OCI-LY3 (cell line): ENCODE measurements at regions not wholly inside any gene's neighbourhood (a gene's known extent, or its start where the extent isn't known, plus 50 kb on each side); places are given as distances from the start of the nearest gene placed in this dataset.

Source experiments
- CTCF ChIP-seq: fragments of 200-600, 300-600 bp; sonication (generic); IDR thresholded peaks from 2 replicates; pipeline ENCODE4 v1.5.1; 2014; ENCODE audit warnings: antibody characterized with exemption, low read length, low read depth
- EZH2phosphoT487 ChIP-seq: fragments of 200-600 bp; shearing (Covaris generic); IDR thresholded peaks from 2 replicates; pipeline ENCODE4 v1.6.1; 2018; ENCODE audit warnings: antibody characterized with exemption, mixed run types, low read depth

GRCh38 chr2:211067029-211067428, 510.6 kb downstream of the CPS1 start:
- TF ChIP-seq CTCF (no peak), EZH2phosphoT487 (no peak)
